ENCODE measurements at regions not wholly inside any gene's neighbourhood (a gene's known extent, or its start where the extent isn't known, plus 50 kb on each side); places are given as distances from the start of the nearest gene placed in this dataset.

DNA sequence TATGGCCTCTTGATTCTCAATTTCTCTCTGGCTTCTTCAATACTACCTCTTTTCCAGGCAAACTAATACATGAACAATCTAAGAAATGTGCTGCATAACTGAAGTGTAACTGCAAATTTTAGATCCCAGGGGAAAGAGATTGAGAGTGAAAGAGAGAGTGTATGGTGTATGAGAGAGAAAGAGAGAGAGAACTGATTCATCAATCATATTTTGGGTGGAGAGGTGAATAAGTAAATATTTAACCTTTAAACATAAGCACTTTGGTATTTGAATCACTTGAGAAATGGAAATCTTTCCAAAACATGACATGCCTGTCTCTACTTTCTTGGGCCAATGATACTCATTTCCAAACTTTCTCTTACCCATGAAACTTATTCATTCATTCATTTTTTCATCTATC lies 147.2 kb upstream of the DIPK2B start:
- Histone ChIP-seq H3F3A (ENCODE audit: low read depth) (no peaks in the 10 kb centered on the region), H3K9me3 (ENCODE audit: low read depth) (no peaks in the 10 kb centered on the region), H3K79me2 (ENCODE audit: low read depth) (no peaks in the 10 kb centered on the region), H3K27ac (no peak overlapping the region), H4K20me1 (ENCODE audit: low read depth) (no peaks in the 10 kb centered on the region), H3K36me3 (no peaks in the 10 kb centered on the region), H2AFZ (replicated peaks) (no peak overlapping the region), H3K4me2 (no peak overlapping the region), H3K4me3 (no peak overlapping the region), H3K27me3 (no peaks in the 10 kb centered on the region), H3K9ac (no peak overlapping the region), H3K4me1 (no peaks in the 10 kb centered on the region)
- Mint-ChIP-seq H3K27ac (no peak overlapping the region), H3K4me1 (no peaks in the 10 kb centered on the region), H3K4me3 (no peak overlapping the region), H3K9me3 (no peaks in the 10 kb centered on the region), H3K27me3 (ENCODE audit: insufficient read depth, low read depth) (no peaks in the 10 kb centered on the region), H3K36me3 (no peaks in the 10 kb centered on the region)
- no peak for DNase-seq (ENCODE audit: low spot score)
- no peak for TF ChIP-seq EZH2 (IDR thresholded peaks at IDR 0.05)
- no peak for TF ChIP-seq EZH2phosphoT487 (IDR thresholded peaks at IDR 0.05)
- TF ChIP-seq, protein P1, sequence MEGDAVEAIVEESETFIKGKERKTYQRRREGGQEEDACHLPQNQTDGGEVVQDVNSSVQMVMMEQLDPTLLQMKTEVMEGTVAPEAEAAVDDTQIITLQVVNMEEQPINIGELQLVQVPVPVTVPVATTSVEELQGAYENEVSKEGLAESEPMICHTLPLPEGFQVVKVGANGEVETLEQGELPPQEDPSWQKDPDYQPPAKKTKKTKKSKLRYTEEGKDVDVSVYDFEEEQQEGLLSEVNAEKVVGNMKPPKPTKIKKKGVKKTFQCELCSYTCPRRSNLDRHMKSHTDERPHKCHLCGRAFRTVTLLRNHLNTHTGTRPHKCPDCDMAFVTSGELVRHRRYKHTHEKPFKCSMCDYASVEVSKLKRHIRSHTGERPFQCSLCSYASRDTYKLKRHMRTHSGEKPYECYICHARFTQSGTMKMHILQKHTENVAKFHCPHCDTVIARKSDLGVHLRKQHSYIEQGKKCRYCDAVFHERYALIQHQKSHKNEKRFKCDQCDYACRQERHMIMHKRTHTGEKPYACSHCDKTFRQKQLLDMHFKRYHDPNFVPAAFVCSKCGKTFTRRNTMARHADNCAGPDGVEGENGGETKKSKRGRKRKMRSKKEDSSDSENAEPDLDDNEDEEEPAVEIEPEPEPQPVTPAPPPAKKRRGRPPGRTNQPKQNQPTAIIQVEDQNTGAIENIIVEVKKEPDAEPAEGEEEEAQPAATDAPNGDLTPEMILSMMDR (IDR thresholded peaks at IDR 0.05), result no peak

DNA sequence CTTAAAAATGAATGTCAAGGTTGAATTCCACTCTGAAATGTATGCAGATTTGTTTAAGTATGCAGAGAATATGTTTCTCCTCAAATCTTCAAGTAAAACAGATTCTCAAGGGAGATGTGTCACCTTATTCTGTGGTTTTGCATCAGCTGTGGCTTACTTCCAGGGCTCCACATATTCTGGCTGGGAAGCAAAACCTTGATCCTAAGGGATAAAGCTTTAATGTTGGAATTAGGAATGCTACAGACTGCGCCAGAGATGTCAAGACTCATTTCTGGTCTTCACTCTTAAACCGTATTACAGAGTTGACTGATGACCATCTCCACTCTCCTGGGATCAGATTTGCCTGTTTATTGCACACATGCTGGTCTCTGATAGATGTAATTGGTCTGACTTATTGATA lies 143.9 kb upstream of the DIPK2B start:
- Histone ChIP-seq H3K27me3 (no peaks in the 10 kb centered on the region), H3K79me2 (ENCODE audit: low read depth) (no peaks in the 10 kb centered on the region), H3F3A (ENCODE audit: low read depth) (no peaks in the 10 kb centered on the region), H4K20me1 (ENCODE audit: low read depth) (no peaks in the 10 kb centered on the region), H3K9me3 (ENCODE audit: low read depth) (peaks cover 13% of the 10 kb centered on the region), H2AFZ (replicated peaks) (no peak overlapping the region), H3K4me1 (no peaks in the 10 kb centered on the region), H3K36me3 (no peaks in the 10 kb centered on the region), H3K27ac (no peak overlapping the region), H3K4me2 (no peak overlapping the region), H3K9ac (no peak overlapping the region), H3K4me3 (no peak overlapping the region)
- no peaks in the 10 kb centered on the region for H3K4me1 Mint-ChIP-seq
- no peak for DNase-seq (ENCODE audit: low spot score)
- no peak for TF ChIP-seq EZH2phosphoT487 (IDR thresholded peaks at IDR 0.05)
- TF ChIP-seq, protein P1 (IDR thresholded peaks at IDR 0.05), result no peak
- no peak for TF ChIP-seq EZH2 (IDR thresholded peaks at IDR 0.05)
- H3K4me3 Mint-ChIP-seq, result no peak overlapping the region
- H3K27ac Mint-ChIP-seq, result no peak overlapping the region
- no peaks in the 10 kb centered on the region for H3K27me3 Mint-ChIP-seq (ENCODE audit: insufficient read depth, low read depth)
- H3K9me3 Mint-ChIP-seq, result peaks cover 2% of the 10 kb centered on the region
- H3K36me3 Mint-ChIP-seq, result no peaks in the 10 kb centered on the region

DNA sequence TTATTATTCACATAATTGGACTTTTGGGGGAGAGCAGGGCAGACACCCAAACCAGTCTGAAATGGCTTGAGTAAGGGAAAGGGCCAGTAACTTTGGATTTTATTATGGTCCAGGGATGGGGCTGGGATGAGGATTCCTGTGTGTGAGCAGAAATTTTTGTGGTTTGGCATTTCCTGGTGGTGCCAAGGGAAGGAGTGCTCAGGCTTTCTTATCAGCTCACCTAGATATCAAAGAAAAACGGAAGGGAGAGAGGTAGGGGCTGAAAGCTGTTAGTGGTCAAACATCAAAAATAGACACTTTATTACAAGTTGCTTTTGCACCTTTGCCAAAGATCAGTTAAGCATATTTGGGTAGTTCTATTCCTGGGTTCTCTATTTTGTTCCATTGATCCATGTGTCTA lies 128.5 kb upstream of the DIPK2B start:
- no peaks in the 10 kb centered on the region for H3K9me3 ChIP-seq (ENCODE audit: low read depth)
- H2AFZ ChIP-seq (replicated peaks), result no peak overlapping the region
- Mint-ChIP-seq H3K4me3 (no peak overlapping the region), H3K27me3 (ENCODE audit: insufficient read depth, low read depth) (no peaks in the 10 kb centered on the region), H3K4me1 (no peaks in the 10 kb centered on the region), H3K27ac (no peak overlapping the region), H3K9me3 (no peaks in the 10 kb centered on the region), H3K36me3 (no peaks in the 10 kb centered on the region)
- DNase-seq (ENCODE audit: low spot score), result no peak
- H3K4me3 ChIP-seq, result no peak overlapping the region
- H3K27me3 ChIP-seq, result no peaks in the 10 kb centered on the region
- no peak overlapping the region for H3K27ac ChIP-seq
- H3K4me1 ChIP-seq, result no peaks in the 10 kb centered on the region
- H3K4me2 ChIP-seq, result no peak overlapping the region
- TF ChIP-seq, protein P1 (IDR thresholded peaks at IDR 0.05), result no peak
- TF ChIP-seq EZH2 (IDR thresholded peaks at IDR 0.05) (no peak), EZH2phosphoT487 (IDR thresholded peaks at IDR 0.05) (no peak)
- H3K36me3 ChIP-seq, result no peaks in the 10 kb centered on the region
- H3F3A ChIP-seq (ENCODE audit: low read depth), result no peaks in the 10 kb centered on the region
- H4K20me1 ChIP-seq (ENCODE audit: low read depth), result no peaks in the 10 kb centered on the region
- H3K9ac ChIP-seq, result no peak overlapping the region
- no peaks in the 10 kb centered on the region for H3K79me2 ChIP-seq (ENCODE audit: low read depth)

DNA sequence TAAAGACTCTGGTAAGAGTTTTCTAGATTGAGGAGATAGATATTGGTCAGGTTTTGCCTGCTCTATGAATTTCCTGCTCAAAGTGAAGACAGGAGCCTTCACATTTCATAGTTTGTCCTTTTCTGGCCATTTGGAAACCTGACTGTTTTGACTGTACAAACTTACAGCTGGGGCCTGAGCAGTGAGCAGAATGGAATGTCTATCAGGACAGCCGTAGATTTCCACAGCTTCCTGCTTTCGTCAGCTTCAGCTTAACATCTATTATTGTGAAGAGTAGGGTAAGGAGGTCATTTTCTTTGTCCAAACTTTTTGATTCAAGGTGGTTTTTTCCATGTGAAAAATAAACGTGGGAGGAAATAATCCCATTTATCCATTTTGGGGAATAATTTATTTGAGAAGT lies 124.3 kb upstream of the DIPK2B start:
- Mint-ChIP-seq H3K4me1 (no peaks in the 10 kb centered on the region), H3K36me3 (no peaks in the 10 kb centered on the region), H3K4me3 (no peak overlapping the region), H3K27ac (no peak overlapping the region), H3K27me3 (ENCODE audit: insufficient read depth, low read depth) (no peaks in the 10 kb centered on the region), H3K9me3 (no peaks in the 10 kb centered on the region)
- Histone ChIP-seq H3K79me2 (ENCODE audit: low read depth) (no peaks in the 10 kb centered on the region), H3K4me3 (no peak overlapping the region), H3K9me3 (ENCODE audit: low read depth) (no peaks in the 10 kb centered on the region), H3K27ac (no peak overlapping the region), H3F3A (ENCODE audit: low read depth) (no peaks in the 10 kb centered on the region), H3K4me1 (no peaks in the 10 kb centered on the region), H3K9ac (no peak overlapping the region), H3K27me3 (no peaks in the 10 kb centered on the region), H3K4me2 (no peak overlapping the region), H4K20me1 (ENCODE audit: low read depth) (no peaks in the 10 kb centered on the region), H3K36me3 (no peaks in the 10 kb centered on the region), H2AFZ (replicated peaks) (no peak overlapping the region)
- TF ChIP-seq EZH2 (IDR thresholded peaks at IDR 0.05) (no peak), EZH2phosphoT487 (IDR thresholded peaks at IDR 0.05) (no peak)
- TF ChIP-seq, protein P1 (IDR thresholded peaks at IDR 0.05), result no peak
- no peak for DNase-seq (ENCODE audit: low spot score)

All from neural progenitor cell (in vitro differentiated cells).